B cell (primary cell): ENCODE measurements at regions not wholly inside any gene's neighbourhood (a gene's known extent, or its start where the extent isn't known, plus 50 kb on each side); places are given as distances from the start of the nearest gene placed in this dataset.

Experiments
- ATAC-seq: fragments of 200-7000 bp; cut with Tn5 transposase; one replicate; pipeline ENCODE4 v1.10.0; 2021; ENCODE audit warnings: low read depth, mild to moderate bottlenecking, moderate number of reproducible peaks, moderate library complexity
- CTCF ChIA-PET: fragments of 350-600 bp; sonication (Branson Sonifier 250); formaldehyde crosslinking; loops from one replicate; lab custom pipeline; 2021; ENCODE audit warnings: antibody characterized with exemption, inconsistent platforms; lab: Charles Lee
- POLR2A ChIA-PET: fragments of 350-600 bp; sonication (Branson Sonifier 250); formaldehyde crosslinking; loops from one replicate; lab custom pipeline; 2021; ENCODE audit warnings: antibody characterized with exemption; lab: Charles Lee
- DNase-seq: peaks from one replicate; pipeline ENCODE4 v3.0.0; 2013
- H2AFZ ChIP-seq: 2 replicates; pipeline ENCODE4 v1.6.1; 2012; ENCODE audit warnings: mild to moderate bottlenecking, low read depth, low read length; ENCODE audit not compliant: insufficient read depth, poor library complexity, severe bottlenecking
- H3K27ac ChIP-seq, 2 donors: 1 replicate in 1 of 2; 2 replicates in 1 of 2; pipeline ENCODE4 v1.5.1; 2012 to 2013; ENCODE audit warnings: low read length in 2 of 2, mild to moderate bottlenecking in 2 of 2, moderate library complexity in 1 of 2
- H3K27me3 ChIP-seq, 4 experiments: fragments of 200-600 bp in 1 of 4; sonication (generic) in 1 of 4; replicated peaks in 1 of 4; 1 replicate in 2 of 4; 2 replicates in 2 of 4; pipeline versions ENCODE4 v1.6.1 to v1.7.0; 2013 to 2016; ENCODE audit warnings: low read length in 3 of 4, mild to moderate bottlenecking in 2 of 4, mixed read lengths in 1 of 4, moderate library complexity in 1 of 4; ENCODE audit not compliant: insufficient read depth in 4 of 4, control insufficient read depth in 3 of 4; ENCODE audit errors: control extremely low read depth in 1 of 4
- H3K36me3 ChIP-seq, 2 experiments: replicated peaks in 1 of 2; 1 replicate in 1 of 2; 2 replicates in 1 of 2; pipeline versions ENCODE4 v1.6.1 to v1.7.1; 2013; ENCODE audit warnings: low read length in 1 of 2; ENCODE audit not compliant: insufficient read depth in 2 of 2, control insufficient read depth in 1 of 2; ENCODE audit errors: control extremely low read depth in 1 of 2, extremely low read depth in 1 of 2
- H3K4me1 ChIP-seq, 2 donors: fragments of 200-600 bp in 1 of 2; sonication (generic) in 1 of 2; 1 replicate in 1 of 2; 2 replicates in 1 of 2; pipeline versions ENCODE4 v1.5.1 to v1.6.1; 2013 to 2017; ENCODE audit warnings: low read length in 2 of 2; ENCODE audit not compliant: control insufficient read depth in 2 of 2, insufficient read depth in 2 of 2
- H3K4me2 ChIP-seq: replicated peaks from 2 replicates; pipeline ENCODE3; 2012; ENCODE audit warnings: mild to moderate bottlenecking, low read depth, low read length; ENCODE audit not compliant: poor library complexity, severe bottlenecking
- H3K4me3 ChIP-seq, 5 experiments: fragments of 200-600 bp in 1 of 5; sonication (generic) in 1 of 5; 1 replicate in 3 of 5; 2 replicates in 2 of 5; pipeline versions ENCODE4 v1.5.1 to v1.7.0; 2011 to 2016; ENCODE audit warnings: low read length in 4 of 5, mild to moderate bottlenecking in 4 of 5, low read depth in 2 of 5, control low read depth in 1 of 5, moderate library complexity in 1 of 5; ENCODE audit not compliant: insufficient read depth in 1 of 5; ENCODE audit errors: control extremely low read depth in 1 of 5, extremely low read depth in 1 of 5
- H3K79me2 ChIP-seq: fragments of 200-600 bp; sonication (generic); one replicate; pipeline ENCODE4 v1.6.0; 2016; ENCODE audit warnings: low read length; ENCODE audit not compliant: control insufficient read depth, insufficient read depth
- H3K9ac ChIP-seq: fragments of 200-600 bp; sonication (generic); 2 replicates; pipeline ENCODE4 v1.6.1; 2017; ENCODE audit warnings: mild to moderate bottlenecking, low read length, moderate library complexity
- H3K9me3 ChIP-seq, 3 donors: one replicate each; pipeline versions ENCODE4 v1.6.1 to v1.7.1; 2013; ENCODE audit warnings: low read length in 2 of 3; ENCODE audit not compliant: control insufficient read depth in 2 of 3, insufficient read depth in 1 of 3; ENCODE audit errors: control extremely low read depth in 1 of 3
- H4K20me1 ChIP-seq: 2 replicates; pipeline ENCODE4 v1.6.0; 2012; ENCODE audit warnings: mild to moderate bottlenecking, low read length; ENCODE audit not compliant: insufficient read depth, control insufficient read depth, poor library complexity, severe bottlenecking
- H3K27ac Mint-ChIP-seq: one replicate; pipeline ENCODE4 v1.8.0; 2021; ENCODE audit warnings: mixed read lengths
- H3K27me3 Mint-ChIP-seq: one replicate; pipeline ENCODE4 v1.8.0; 2021; ENCODE audit warnings: mixed read lengths
- H3K4me1 Mint-ChIP-seq: one replicate; pipeline ENCODE4 v1.8.0; 2021; ENCODE audit warnings: mixed read lengths
- H3K4me3 Mint-ChIP-seq: one replicate; pipeline ENCODE4 v1.8.0; 2021; ENCODE audit warnings: mixed read lengths
- H3K9me3 Mint-ChIP-seq: one replicate; pipeline ENCODE4 v1.8.0; 2022; ENCODE audit warnings: mixed read lengths; ENCODE audit not compliant: insufficient read depth
- CTCF ChIP-seq: fragments of 200-600 bp; IDR thresholded peaks from one replicate; pipeline ENCODE4 v1.8.0; 2022; ENCODE audit warnings: antibody characterized with exemption, mild to moderate bottlenecking
- EZH2 ChIP-seq: IDR thresholded peaks from 2 replicates; pipeline ENCODE4 v1.6.1; 2012; ENCODE audit warnings: borderline replicate concordance, low read depth, mild to moderate bottlenecking, moderate library complexity, low read length; ENCODE audit not compliant: insufficient read depth, poor library complexity, severe bottlenecking
- WGBS: methylation state at CpG from one replicate; pipeline ENCODE4 v1.1.5; 2013; ENCODE audit warnings: missing lambda C conversion rate; ENCODE audit not compliant: insufficient coverage; 5-methylcytosine and 5-hydroxymethylcytosine counted together
- intact Hi-C: fragments of 100-400 bp; cut with micrococcal nuclease; formaldehyde crosslinking; loops from one replicate; pipeline ENCODE4 v1.10.0; 2022

- H3K4me3 ChIP-seq: no peak overlapping the region
- H3K9me3 ChIP-seq: no peaks in the 10 kb centered on the region
- intact Hi-C loops: no loop called here
- no peak overlapping the region for H3K4me2 ChIP-seq
- Mint-ChIP-seq H3K27me3 (no peaks in the 10 kb centered on the region), H3K4me3 (no peak overlapping the region), H3K27ac (no peak overlapping the region), H3K9me3 (no peaks in the 10 kb centered on the region), H3K4me1 (no peaks in the 10 kb centered on the region)
- ChIA-PET POLR2A (no interaction called here), CTCF (no interaction called here)
- H4K20me1 ChIP-seq: no peaks in the 10 kb centered on the region
- no peak overlapping the region for H3K27ac ChIP-seq
- no peaks in the 10 kb centered on the region for H3K27me3 ChIP-seq
- WGBS: 86% methylated on average over 8 of the region's 8 CpGs
- no peak overlapping the region for H2AFZ ChIP-seq
- no peaks in the 10 kb centered on the region for H3K36me3 ChIP-seq
- H3K9ac ChIP-seq: no peak overlapping the region
- ATAC-seq (no peak), DNase-seq (no peak)
- TF ChIP-seq EZH2: no peak
- no peak for TF ChIP-seq CTCF
- H3K4me1 ChIP-seq: no peaks in the 10 kb centered on the region
- no peaks in the 10 kb centered on the region for H3K79me2 ChIP-seq
Observed at GRCh38 chr2:19207452-19207851, 151.0 kb downstream of the OSR1 start.

- ATAC-seq (no peak), DNase-seq (no peak)
- no peak overlapping the region for H3K4me2 ChIP-seq
- H3K9ac ChIP-seq: no peak overlapping the region
- H3K4me3 ChIP-seq: no peak overlapping the region
- WGBS: 65% methylated on average over 3 of the region's 4 CpGs
- intact Hi-C loops: no loop called here
- no peaks in the 10 kb centered on the region for H3K36me3 ChIP-seq
- H4K20me1 ChIP-seq: no peaks in the 10 kb centered on the region
- H3K27ac ChIP-seq: no peak overlapping the region
- H3K9me3 Mint-ChIP-seq: no peaks in the 10 kb centered on the region
- no peaks in the 10 kb centered on the region for H3K27me3 Mint-ChIP-seq
- H3K79me2 ChIP-seq: no peaks in the 10 kb centered on the region
- H2AFZ ChIP-seq: no peak overlapping the region
- no peak overlapping the region for H3K4me3 Mint-ChIP-seq
- no peaks in the 10 kb centered on the region for H3K4me1 Mint-ChIP-seq
- TF ChIP-seq CTCF: no peak
- TF ChIP-seq EZH2: no peak
- no peaks in the 10 kb centered on the region for H3K4me1 ChIP-seq
- no peaks in the 10 kb centered on the region for H3K27me3 ChIP-seq
- ChIA-PET POLR2A (no interaction called here), CTCF (no interaction called here)
- no peak overlapping the region for H3K27ac Mint-ChIP-seq
- no peaks in the 10 kb centered on the region for H3K9me3 ChIP-seq
Observed at GRCh38 chr2:19205983-19206533, 152.4 kb downstream of the OSR1 start.
